Breast epithelium (tissue), 4 donors: ENCODE measurements at regions not wholly inside any gene's neighbourhood (a gene's known extent, or its start where the extent isn't known, plus 50 kb on each side); places are given as distances from the start of the nearest gene placed in this dataset.

Experiments
- DNase-seq, 2 donors: peaks; one replicate each; pipeline ENCODE4 v3.0.0-alpha.2; 2019; ENCODE audit warnings: low spot score in 2 of 2
- H3K27ac ChIP-seq, 2 donors: fragments of 200-600 bp; sonication (generic) in 1 of 2; one replicate each; pipeline ENCODE4 v1.5.1; 2016 to 2019; ENCODE audit warnings: mild to moderate bottlenecking in 1 of 2
- H3K27me3 ChIP-seq, 2 donors: fragments of 200-600 bp; sonication (generic) in 1 of 2; one replicate each; pipeline versions ENCODE4 v1.5.1 to v1.6.0; 2017 to 2019; ENCODE audit warnings: control low read depth in 1 of 2, mild to moderate bottlenecking in 1 of 2
- H3K36me3 ChIP-seq: fragments of 200-600 bp; one replicate; pipeline ENCODE4 v1.5.1; 2019
- H3K4me1 ChIP-seq, 2 donors: fragments of 200-600 bp; sonication (generic); one replicate each; pipeline ENCODE4 v1.5.1; 2016 to 2019; ENCODE audit warnings: control low read depth in 1 of 2
- H3K4me3 ChIP-seq, 3 donors: fragments of 200-600 bp; sonication (generic); 1 replicate in 2 of 3; 2 replicates in 1 of 3; pipeline ENCODE4 v1.5.1; 2016 to 2019; ENCODE audit warnings: mild to moderate bottlenecking in 3 of 3, moderate library complexity in 2 of 3
- H3K9me3 ChIP-seq, 2 donors: fragments of 200-600 bp; sonication (generic) in 1 of 2; one replicate each; pipeline ENCODE4 v1.5.1; 2016 to 2019; ENCODE audit warnings: control low read depth in 1 of 2
- POLR2A ChIP-seq: fragments of 450-650 bp; IDR thresholded peaks from one replicate; pipeline ENCODE4 v1.6.1; 2016; ENCODE audit warnings: antibody characterized with exemption, mild to moderate bottlenecking, moderate library complexity
- POLR2AphosphoS5 ChIP-seq, 3 donors: sonication (generic); formaldehyde crosslinking; IDR thresholded peaks; one replicate each; pipeline ENCODE4 v1.6.1; 2017; ENCODE audit warnings: antibody characterized with exemption in 3 of 3
- intact Hi-C: fragments of 100-400 bp; cut with DNase I; formaldehyde crosslinking; loops from one replicate; pipeline ENCODE4 v1.15.1; 2023; ENCODE audit warnings: low total_unique reads
- TF ChIP-seq, protein P1 (sequence below), 3 donors: fragments of 450-650 bp; IDR thresholded peaks; one replicate each; pipeline ENCODE4 v1.5.1; 2016 to 2017; ENCODE audit warnings: antibody characterized with exemption in 3 of 3, mild to moderate bottlenecking in 3 of 3, moderate library complexity in 3 of 3

DNA sequence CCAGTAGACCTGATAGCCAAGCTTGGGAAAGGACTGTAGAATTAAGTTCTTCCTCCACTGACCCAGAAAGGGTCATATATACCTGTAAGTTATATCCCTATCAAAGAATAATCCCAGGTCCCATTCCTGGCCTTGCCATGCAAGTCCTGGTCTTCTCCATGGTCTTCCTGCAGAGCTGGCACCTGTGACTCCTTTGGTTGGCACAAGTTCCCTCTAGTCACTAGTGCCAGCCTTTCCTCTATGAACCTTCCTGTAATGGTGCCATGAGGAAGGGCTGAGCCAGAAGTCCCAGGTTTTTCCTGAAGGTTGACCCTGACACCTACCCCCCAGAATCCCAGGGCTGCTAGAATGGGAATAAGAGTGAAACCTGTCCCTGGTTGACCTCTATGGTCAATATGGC lies 54.1 kb upstream of the UNC5B start:
- Histone ChIP-seq H3K27me3 (no peaks in the 10 kb centered on the region), H3K36me3 (no peaks in the 10 kb centered on the region), H3K27ac (no peak overlapping the region), H3K9me3 (no peaks in the 10 kb centered on the region), H3K4me3 (no peak overlapping the region), H3K4me1 (no peaks in the 10 kb centered on the region)
- TF ChIP-seq POLR2A (no peak), POLR2AphosphoS5 (IDR thresholded peaks at IDR 0.05) (no peak)
- TF ChIP-seq, protein P1, sequence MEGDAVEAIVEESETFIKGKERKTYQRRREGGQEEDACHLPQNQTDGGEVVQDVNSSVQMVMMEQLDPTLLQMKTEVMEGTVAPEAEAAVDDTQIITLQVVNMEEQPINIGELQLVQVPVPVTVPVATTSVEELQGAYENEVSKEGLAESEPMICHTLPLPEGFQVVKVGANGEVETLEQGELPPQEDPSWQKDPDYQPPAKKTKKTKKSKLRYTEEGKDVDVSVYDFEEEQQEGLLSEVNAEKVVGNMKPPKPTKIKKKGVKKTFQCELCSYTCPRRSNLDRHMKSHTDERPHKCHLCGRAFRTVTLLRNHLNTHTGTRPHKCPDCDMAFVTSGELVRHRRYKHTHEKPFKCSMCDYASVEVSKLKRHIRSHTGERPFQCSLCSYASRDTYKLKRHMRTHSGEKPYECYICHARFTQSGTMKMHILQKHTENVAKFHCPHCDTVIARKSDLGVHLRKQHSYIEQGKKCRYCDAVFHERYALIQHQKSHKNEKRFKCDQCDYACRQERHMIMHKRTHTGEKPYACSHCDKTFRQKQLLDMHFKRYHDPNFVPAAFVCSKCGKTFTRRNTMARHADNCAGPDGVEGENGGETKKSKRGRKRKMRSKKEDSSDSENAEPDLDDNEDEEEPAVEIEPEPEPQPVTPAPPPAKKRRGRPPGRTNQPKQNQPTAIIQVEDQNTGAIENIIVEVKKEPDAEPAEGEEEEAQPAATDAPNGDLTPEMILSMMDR (IDR thresholded peaks at IDR 0.05) = no peak
- no peak for DNase-seq
- intact Hi-C loops = no loop called here

DNA sequence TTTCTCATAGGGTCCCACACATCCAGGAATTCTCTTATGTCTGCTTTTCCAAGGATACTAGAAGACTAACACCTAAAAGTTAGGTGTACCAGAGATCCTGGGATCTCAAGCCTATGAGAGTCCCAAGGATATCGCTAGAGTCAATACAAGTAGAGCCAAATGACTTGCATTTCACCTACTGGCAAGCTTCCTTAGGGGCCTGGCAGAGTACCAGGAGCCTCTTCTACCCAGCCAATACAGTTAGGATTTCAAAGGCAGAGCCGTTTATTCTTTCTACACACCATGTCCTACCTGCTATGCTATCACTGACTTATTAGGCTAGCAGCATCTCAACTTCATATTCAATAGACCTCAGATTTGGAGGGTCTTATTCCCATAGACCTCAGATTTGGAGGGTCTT lies 53.5 kb upstream of the UNC5B start:
- no peaks in the 10 kb centered on the region for H3K36me3 ChIP-seq
- no peaks in the 10 kb centered on the region for H3K9me3 ChIP-seq
- no peaks in the 10 kb centered on the region for H3K4me1 ChIP-seq
- H3K27ac ChIP-seq = no peak overlapping the region
- DNase-seq = no peak
- no peak overlapping the region for H3K4me3 ChIP-seq
- no peak for TF ChIP-seq POLR2AphosphoS5 (IDR thresholded peaks at IDR 0.05)
- TF ChIP-seq, protein P1 (IDR thresholded peaks at IDR 0.05) = no peak
- no peaks in the 10 kb centered on the region for H3K27me3 ChIP-seq
- intact Hi-C loops = no loop called here

DNA sequence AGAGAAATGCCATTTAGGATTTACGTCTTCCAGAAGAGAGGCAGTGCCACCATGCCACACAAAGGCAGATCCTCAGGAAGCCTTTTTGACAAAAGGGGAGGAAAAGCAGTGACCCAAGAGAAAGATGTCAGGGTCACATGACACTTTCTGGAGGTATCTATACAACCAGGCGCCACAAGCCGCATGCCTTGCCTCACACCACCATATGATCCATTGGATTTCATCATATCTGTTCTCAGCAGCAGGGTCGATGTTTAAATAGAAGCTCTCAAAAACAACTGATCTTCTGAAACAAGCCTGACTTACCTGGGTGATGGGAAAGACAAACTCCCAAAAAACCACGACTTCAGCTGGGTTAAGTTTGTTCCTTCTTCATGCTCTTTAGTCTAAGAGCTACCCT lies 52.5 kb upstream of the UNC5B start:
- intact Hi-C loops = no loop called here
- Histone ChIP-seq H3K4me1 (no peaks in the 10 kb centered on the region), H3K27me3 (no peaks in the 10 kb centered on the region), H3K9me3 (no peaks in the 10 kb centered on the region), H3K27ac (no peak overlapping the region), H3K4me3 (no peak overlapping the region), H3K36me3 (no peaks in the 10 kb centered on the region)
- DNase-seq = no peak
- TF ChIP-seq POLR2AphosphoS5 (IDR thresholded peaks at IDR 0.05) (no peak), POLR2A (no peak)
- TF ChIP-seq, protein P1 (IDR thresholded peaks at IDR 0.05) = no peak

DNA sequence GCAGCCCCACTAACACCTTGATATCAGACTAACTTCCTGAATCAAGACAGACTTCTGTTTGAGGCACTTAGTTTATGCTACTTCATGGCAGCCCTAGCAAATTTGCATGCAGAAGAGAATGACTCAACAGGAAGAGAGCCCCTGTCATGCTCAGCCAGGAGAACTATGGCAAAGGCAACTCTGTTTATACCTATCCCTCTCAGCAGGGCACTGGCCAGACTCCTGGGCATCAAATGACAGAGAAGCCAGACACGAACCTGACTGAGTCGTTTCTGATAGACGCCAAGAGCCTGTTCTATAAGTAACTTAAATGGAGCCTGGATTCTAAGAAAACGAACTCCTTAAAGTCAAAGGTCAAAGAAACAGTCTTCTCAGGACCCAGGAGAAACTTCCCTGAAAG lies 50.9 kb upstream of the UNC5B start:
- TF ChIP-seq POLR2AphosphoS5 (IDR thresholded peaks at IDR 0.05) (no peak), POLR2A (no peak)
- TF ChIP-seq, protein P1 (IDR thresholded peaks at IDR 0.05) = no peak
- H3K27me3 ChIP-seq = no peaks in the 10 kb centered on the region
- no peaks in the 10 kb centered on the region for H3K36me3 ChIP-seq
- DNase-seq = no peak
- H3K4me1 ChIP-seq = no peaks in the 10 kb centered on the region
- intact Hi-C loops = no loop called here
- H3K4me3 ChIP-seq = no peak overlapping the region
- H3K27ac ChIP-seq = no peak overlapping the region
- no peaks in the 10 kb centered on the region for H3K9me3 ChIP-seq
